PC-3 (cell line): ENCODE measurements at regions not wholly inside any gene's neighbourhood (a gene's known extent, or its start where the extent isn't known, plus 50 kb on each side); places are given as distances from the start of the nearest gene placed in this dataset.
"Not testable (repeated sequence)": the region's sequence is repeated elsewhere in the genome, so short reads cannot be mapped to it uniquely, and the experiment has no call there.

ENCODE experiments used
- ATAC-seq: fragments of 200-7000 bp; cut with Tn5 transposase; 2 replicates; pipeline ENCODE4 v1.9.1; 2020; ENCODE audit warnings: mild to moderate bottlenecking, moderate library complexity
- BruUV-seq: library from RNA; stranded (reverse); fragments of 400-500 nt; replicated peaks from 2 replicates; lab custom pipeline; 2021; lab: Mats Ljungman, UMichigan
- CTCF ChIA-PET: fragments of 300-600 bp; sonication (Branson Sonifier 250); formaldehyde crosslinking; loops from one replicate; lab custom pipeline; 2022; ENCODE audit warnings: antibody characterized with exemption; lab: Charles Lee
- POLR2A ChIA-PET: fragments of 300-600 bp; sonication (Branson Sonifier 250); formaldehyde crosslinking; loops from one replicate; lab custom pipeline; 2022; ENCODE audit warnings: antibody characterized with exemption; ENCODE audit not compliant: unreplicated experiment; lab: Charles Lee
- DNase-seq: peaks from one replicate; pipeline ENCODE4 v3.0.0-alpha.2; 2015
- H2AFZ ChIP-seq: fragments of 300-600 bp; sonication (generic); 2 replicates; pipeline ENCODE4 v1.6.0; 2016; ENCODE audit warnings: antibody characterized with exemption, low read length
- H3F3A ChIP-seq: fragments of 300-600 bp; sonication (generic); one replicate; pipeline ENCODE4 v1.6.0; 2017; ENCODE audit warnings: antibody characterized with exemption, low read length, control low read depth, mild to moderate bottlenecking; ENCODE audit not compliant: unreplicated experiment
- H3K27ac ChIP-seq: fragments of 300-600 bp; sonication (generic); 2 replicates; pipeline ENCODE4 v1.5.1; 2016; ENCODE audit warnings: mild to moderate bottlenecking, low read length
- H3K27me3 ChIP-seq: fragments of 300-600 bp; sonication (generic); 2 replicates; pipeline ENCODE4 v1.6.1; 2016; ENCODE audit warnings: low read length, mixed read lengths
- H3K36me3 ChIP-seq: fragments of 300-600 bp; sonication (generic); 2 replicates; pipeline ENCODE4 v1.6.1; 2016; ENCODE audit warnings: low read depth, mixed run types, low read length, mixed read lengths
- H3K4me1 ChIP-seq: fragments of 300-600 bp; sonication (generic); 2 replicates; pipeline ENCODE4 v1.5.1; 2016; ENCODE audit warnings: low read length; ENCODE audit not compliant: insufficient read depth
- H3K4me2 ChIP-seq: fragments of 300-600 bp; sonication (generic); 2 replicates; pipeline ENCODE4 v1.6.0; 2016; ENCODE audit warnings: low read length
- H3K4me3 ChIP-seq: fragments of 300-600 bp; sonication (generic); 2 replicates; pipeline ENCODE4 v1.5.1; 2016; ENCODE audit warnings: mild to moderate bottlenecking, low read length, mixed read lengths
- H3K79me2 ChIP-seq: fragments of 300-600 bp; sonication (generic); 2 replicates; pipeline ENCODE4 v1.6.1; 2017; ENCODE audit warnings: low read length, mixed read lengths
- H3K9ac ChIP-seq: fragments of 300-600 bp; sonication (generic); 2 replicates; pipeline ENCODE4 v1.6.0; 2016; ENCODE audit warnings: mild to moderate bottlenecking, low read length
- H3K9me2 ChIP-seq: fragments of 300-600 bp; sonication (generic); replicated peaks from 2 replicates; pipeline ENCODE4 v1.6.1; 2016; ENCODE audit warnings: mixed run types, low read length, mixed read lengths
- H3K9me3 ChIP-seq: fragments of 300-600 bp; sonication (generic); 2 replicates; pipeline ENCODE4 v1.6.1; 2016; ENCODE audit warnings: low read length, mixed read lengths
- H4K20me1 ChIP-seq: fragments of 300-600 bp; sonication (generic); 2 replicates; pipeline ENCODE4 v1.6.1; 2016; ENCODE audit warnings: low read length, mixed read lengths
- CTCF ChIP-seq: fragments of 300-600 bp; sonication (generic); conservative IDR thresholded peaks from 2 replicates; pipeline ENCODE4 v1.5.1; 2017; ENCODE audit warnings: antibody characterized with exemption, low read depth, mild to moderate bottlenecking, low read length
- EZH2 ChIP-seq: fragments of 300-600 bp; sonication (generic); IDR thresholded peaks from one replicate; pipeline ENCODE4 v1.6.1; 2017; ENCODE audit warnings: antibody characterized with exemption, mild to moderate bottlenecking, low read length; ENCODE audit not compliant: unreplicated experiment
- EZH2phosphoT487 ChIP-seq: fragments of 300-600 bp; sonication (generic); IDR thresholded peaks from 2 replicates; pipeline ENCODE4 v1.6.1; 2018; ENCODE audit warnings: mild to moderate bottlenecking, antibody characterized with exemption, low read length, borderline replicate concordance
- intact Hi-C: fragments of 100-400 bp; cut with micrococcal nuclease; formaldehyde crosslinking; loops from 2 replicates; pipeline ENCODE4 v1.9.0; 2023

GRCh38 chr14:38363217-38363616, 107.3 kb upstream of the CLEC14A start:
- intact Hi-C loops, result no loop called here
- ATAC-seq (no peak), DNase-seq (no peak)
- H3K27ac ChIP-seq, result no peak overlapping the region
- no peaks in the 10 kb centered on the region for H3K9me3 ChIP-seq
- H3K9ac ChIP-seq, result no peak overlapping the region
- peaks cover 16% of the 10 kb centered on the region for H3K27me3 ChIP-seq
- H3K9me2 ChIP-seq, result no peaks in the 10 kb centered on the region
- BruUV-seq, result no TSS peak
- ChIA-PET CTCF (no interaction called here), POLR2A (no interaction called here)
- H3K79me2 ChIP-seq, result no peaks in the 10 kb centered on the region
- TF ChIP-seq EZH2phosphoT487, result no peak
- TF ChIP-seq CTCF, result no peak
- no peak for TF ChIP-seq EZH2
- no peaks in the 10 kb centered on the region for H3K4me1 ChIP-seq
- no peaks in the 10 kb centered on the region for H3K36me3 ChIP-seq
- H2AFZ ChIP-seq, result no peak overlapping the region
- H3F3A ChIP-seq, result no peaks in the 10 kb centered on the region
- no peaks in the 10 kb centered on the region for H4K20me1 ChIP-seq
- H3K4me3 ChIP-seq, result no peak overlapping the region
- no peak overlapping the region for H3K4me2 ChIP-seq

- Histone ChIP-seq H3K27ac (no peak overlapping the region), H2AFZ (no peak overlapping the region), H3K4me2 (no peak overlapping the region), H3K27me3 (no peaks in the 10 kb centered on the region), H3K79me2 (no peaks in the 10 kb centered on the region), H3K9me2 (no peaks in the 10 kb centered on the region), H3K36me3 (no peaks in the 10 kb centered on the region), H3K9me3 (no peaks in the 10 kb centered on the region), H3K4me3 (no peak overlapping the region), H3K4me1 (no peaks in the 10 kb centered on the region; the same call in 1 of the 2 replicates), H3F3A (no peaks in the 10 kb centered on the region), H4K20me1 (no peaks in the 10 kb centered on the region), H3K9ac (no peak overlapping the region)
- no TSS peak for BruUV-seq
- ATAC-seq, result no peak
- TF ChIP-seq EZH2phosphoT487 (no peak), EZH2 (no peak), CTCF (no peak)
- POLR2A ChIA-PET, result no interaction called here
- DNase-seq, result peak; percentile 53
- intact Hi-C loops, result no loop called here
- CTCF ChIA-PET, result no interaction called here
These were observed 101.7 kb upstream of the CLEC14A start for GRCh38 chr14:38357557-38357956.

- H3K9me3 ChIP-seq, H3F3A ChIP-seq, H3K9me2 ChIP-seq, H3K4me2 ChIP-seq, ATAC-seq, H4K20me1 ChIP-seq, H3K4me3 ChIP-seq, DNase-seq, H3K4me1 ChIP-seq, H3K36me3 ChIP-seq, intact Hi-C loops, H3K27ac ChIP-seq, POLR2A ChIA-PET, H2AFZ ChIP-seq, BruUV-seq, H3K79me2 ChIP-seq, H3K9ac ChIP-seq, CTCF ChIA-PET, H3K27me3 ChIP-seq: not testable (repeated sequence)
These were observed 99.6 kb upstream of the CLEC14A start for GRCh38 chr14:38355473-38355872.
